Activated CD8-positive, alpha-beta memory T cell treated with anti-CD3 and anti-CD28 coated beads, Interleukin-2, amount 50 U/mL, for 4 hours (primary cell): ENCODE measurements at regions not wholly inside any gene's neighbourhood (a gene's known extent, or its start where the extent isn't known, plus 50 kb on each side); places are given as distances from the start of the nearest gene placed in this dataset.

ENCODE experiments used
- DNase-seq: peaks from one replicate; pipeline ENCODE4 v3.0.0-alpha.2; 2020

DNA sequence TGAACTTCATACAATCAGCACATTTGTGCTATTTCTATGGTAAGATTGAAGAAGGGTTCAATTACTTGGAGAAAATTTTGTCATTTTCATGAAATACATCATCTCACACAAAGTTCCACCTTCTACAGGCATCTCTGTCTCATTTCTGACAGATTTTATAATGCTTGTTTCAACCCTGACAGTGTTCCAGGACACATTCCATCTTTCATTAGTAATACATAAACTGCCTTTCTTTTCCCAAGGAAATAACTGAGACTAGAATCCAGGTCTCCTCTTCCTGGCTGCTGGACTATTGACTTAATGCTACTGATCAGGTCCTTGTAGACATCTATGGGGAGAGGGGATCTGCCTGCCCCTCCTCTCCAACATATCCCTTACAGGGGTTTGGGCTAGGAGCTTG lies 70.1 kb upstream of the PLPP4 start:
- DNase-seq = no peak

DNA sequence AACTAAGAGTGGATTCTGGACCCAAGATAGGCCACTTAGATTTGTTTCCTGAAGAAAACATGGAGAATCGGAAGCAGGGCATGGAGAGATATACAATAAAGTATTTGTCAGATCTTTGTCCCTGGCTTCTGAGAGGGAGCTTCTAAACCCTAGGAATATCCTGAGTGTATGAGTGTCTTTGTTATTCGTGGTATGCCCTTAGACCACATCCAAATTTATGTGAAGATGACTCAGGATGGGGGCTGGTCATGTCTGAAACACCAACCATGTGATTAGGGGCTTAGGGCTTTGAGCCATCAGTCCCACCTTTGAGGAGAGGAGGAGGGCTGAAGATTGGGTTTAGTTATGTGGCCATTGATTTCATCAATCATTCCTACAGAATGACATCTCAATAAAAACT lies 69.7 kb upstream of the PLPP4 start:
- no peak for DNase-seq

DNA sequence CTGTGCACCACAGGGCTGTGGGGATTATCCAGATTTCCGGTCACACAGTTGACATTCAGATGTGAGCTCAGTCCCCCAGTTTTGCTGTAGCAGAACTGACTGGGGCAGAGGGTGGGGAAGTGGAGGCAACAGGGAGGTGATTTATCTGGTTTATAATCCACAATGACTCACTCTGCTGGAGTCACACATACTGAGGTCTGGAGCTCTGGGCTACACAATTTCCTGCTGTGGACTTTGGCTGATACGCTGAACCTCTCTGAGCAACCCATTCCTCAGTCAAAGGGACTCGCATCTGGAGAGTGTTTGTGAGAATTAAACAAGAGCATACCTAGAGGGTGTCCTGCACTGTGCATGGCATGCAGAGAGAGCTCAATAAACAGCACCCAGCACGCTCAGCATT lies 64.8 kb upstream of the PLPP4 start:
- DNase-seq = no peak

DNA sequence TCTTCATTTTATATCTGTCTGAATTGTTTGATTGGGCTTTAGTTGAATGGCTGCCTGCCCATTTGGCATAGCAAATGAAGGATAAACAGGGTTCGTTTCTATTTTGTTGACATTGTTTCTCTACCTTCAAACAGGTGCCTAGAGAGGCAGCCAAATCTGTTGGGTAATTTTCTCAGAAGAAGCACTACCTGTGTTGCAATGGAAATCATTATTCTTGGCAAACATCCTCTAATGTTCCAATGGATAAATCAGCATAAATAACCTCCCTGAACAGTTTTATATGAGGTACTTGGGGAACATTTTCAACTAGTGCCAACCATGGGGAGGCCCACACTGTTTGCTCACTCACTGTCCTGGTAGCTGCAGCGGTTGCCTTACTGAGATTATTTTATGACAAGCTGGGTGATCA lies 64.4 kb upstream of the PLPP4 start:
- no peak for DNase-seq

DNA sequence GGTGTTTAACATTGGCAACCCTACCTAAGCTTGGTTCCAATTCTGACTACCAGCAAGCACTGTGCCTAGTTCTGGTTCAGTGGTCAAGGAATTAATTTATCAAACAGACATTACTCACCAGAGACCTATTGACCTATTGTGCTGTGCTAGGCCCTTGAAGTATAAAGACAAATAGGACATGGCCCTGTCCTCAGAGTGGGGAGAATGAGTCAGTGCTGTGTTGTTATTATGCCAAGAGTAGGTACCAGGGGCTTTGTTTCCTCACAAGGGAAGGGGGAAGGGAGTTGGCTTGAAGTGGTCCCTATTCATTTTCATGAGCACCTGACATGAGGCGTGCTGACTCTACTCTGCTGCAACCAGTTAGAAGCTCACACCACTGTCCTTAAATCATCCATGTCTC lies 62.6 kb upstream of the PLPP4 start:
- no peak for DNase-seq

DNA sequence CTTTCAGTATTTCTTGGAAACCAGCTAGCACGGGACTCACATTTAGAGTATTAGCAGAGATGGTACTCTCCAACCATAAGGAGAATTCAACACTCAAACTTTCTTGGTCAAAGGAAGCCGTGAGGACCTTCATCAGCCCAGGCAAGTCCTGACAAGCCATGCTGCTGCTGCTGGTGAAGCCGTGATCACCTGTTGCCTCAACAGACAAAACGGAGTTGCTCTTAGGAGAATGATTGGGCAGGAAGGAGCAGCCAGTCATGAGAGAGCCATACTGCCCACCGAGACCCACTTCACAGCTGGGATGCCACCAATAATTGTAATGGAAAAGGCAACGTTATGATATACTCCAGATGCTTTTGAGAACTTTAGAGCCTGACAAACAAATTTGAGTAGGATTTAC lies 60.8 kb upstream of the PLPP4 start:
- no peak for DNase-seq

DNA sequence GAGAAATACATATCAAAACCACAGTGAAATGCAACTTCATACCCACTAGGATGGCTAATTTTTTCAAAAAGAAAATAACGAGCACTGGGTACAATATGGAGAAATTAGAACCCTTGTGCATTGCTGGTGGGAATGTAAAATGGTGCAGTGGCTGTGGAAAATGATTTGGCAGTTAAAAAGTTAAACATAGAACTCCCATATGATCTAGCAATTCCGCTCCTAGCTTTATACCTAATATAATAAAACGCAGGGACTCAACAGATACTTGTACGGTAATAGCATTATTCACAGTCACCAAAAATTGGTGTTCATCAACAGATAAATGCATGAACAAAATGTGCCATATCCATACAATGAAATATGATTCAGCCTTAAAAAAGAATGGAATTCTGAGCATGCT lies 58.8 kb upstream of the PLPP4 start:
- no peak for DNase-seq

DNA sequence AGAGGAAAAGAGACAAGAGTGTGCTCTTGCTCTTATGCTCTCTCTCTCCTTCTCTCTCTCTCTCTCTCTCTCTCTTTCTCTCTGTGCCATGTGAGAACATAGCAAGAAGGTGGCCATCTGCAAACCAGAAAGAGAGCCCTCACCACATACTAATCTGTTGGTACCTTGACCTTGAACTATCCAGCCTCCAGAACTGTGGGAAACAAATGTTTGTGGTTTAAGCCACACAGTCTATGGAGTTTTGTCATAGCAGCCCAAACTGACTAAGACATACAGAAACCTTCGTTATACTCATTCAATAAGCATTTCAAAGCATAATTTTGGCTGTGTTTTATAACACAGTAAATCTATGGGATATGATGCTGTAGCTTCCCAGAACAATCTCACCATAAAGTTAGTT lies 56.4 kb upstream of the PLPP4 start:
- DNase-seq = no peak

DNA sequence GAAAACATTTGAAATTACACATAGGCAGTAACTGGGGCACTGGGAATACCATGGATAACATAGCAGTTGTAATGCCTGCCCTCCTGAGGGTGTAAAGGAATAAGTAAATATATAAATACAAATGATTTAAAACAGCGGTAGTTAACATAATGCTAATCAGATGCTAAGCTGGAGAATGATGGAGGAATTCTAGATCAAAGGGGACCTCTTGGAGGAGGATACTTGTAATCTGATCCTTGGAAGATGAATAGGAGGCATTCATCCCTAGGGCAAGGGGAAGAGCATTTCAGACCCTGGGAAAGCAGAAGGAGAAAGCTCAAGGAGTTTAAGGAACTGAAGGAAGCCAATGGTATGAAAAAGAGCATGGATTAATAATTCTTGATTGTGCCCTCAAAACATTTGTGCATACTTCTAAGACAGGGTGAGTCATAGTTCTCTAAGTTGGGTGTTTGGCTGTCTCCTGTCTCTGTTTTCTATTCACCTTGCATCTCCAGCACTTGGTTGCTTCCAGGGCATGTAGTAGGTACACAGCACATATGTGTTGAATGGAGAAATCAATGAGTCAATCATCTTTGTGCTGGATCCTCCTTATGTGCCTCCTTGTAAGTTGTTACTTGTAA lies 54.8 kb upstream of the PLPP4 start:
- DNase-seq = no peak

DNA sequence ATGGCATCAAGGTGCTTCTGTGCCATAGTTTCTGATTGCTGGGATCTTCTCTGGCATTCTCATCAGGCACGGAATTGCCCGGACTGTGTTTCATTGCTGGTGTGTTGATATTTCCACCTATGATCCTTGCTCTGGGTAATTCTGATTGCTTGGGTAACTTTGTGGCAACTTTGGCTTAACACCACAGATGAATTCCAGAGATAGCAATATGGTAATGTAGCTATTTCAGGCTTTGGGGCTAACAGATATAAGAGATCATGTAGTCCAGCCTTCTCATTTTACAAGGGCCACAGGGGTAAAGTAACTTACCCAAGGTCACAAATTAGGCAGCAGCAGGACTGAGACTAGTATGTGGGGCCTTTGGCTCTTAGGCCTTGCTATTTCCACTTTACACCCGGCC lies 53.9 kb upstream of the PLPP4 start:
- no peak for DNase-seq

DNA sequence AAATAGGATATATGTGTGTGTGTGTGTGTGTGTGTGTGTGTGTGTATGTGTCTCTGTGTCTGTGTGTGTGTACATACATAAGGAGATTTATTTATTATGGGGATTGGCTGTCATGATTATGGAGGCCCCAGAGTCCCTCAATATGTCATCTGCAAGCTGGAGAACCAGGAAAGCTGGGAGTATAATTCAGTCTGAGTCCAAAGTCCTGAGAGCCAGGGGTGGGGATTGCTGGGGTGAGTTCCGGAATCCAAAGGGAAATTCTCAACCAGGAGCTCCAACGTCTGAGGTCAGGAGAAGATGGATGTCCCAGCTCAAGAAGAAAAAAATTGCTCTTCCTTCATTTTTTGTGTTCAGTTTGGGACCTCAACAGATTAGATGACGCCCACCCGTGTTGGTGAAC lies 50.7 kb upstream of the PLPP4 start:
- DNase-seq = no peak
